Calu3 (cell line): ENCODE measurements at regions not wholly inside any gene's neighbourhood (a gene's known extent, or its start where the extent isn't known, plus 50 kb on each side); places are given as distances from the start of the nearest gene placed in this dataset.

ENCODE experiments used
- BruUV-seq: library from RNA; stranded (reverse); fragments of 400-500 nt; replicated peaks from 2 replicates; lab custom pipeline; 2021; lab: Mats Ljungman, UMichigan
- CTCF ChIA-PET: fragments of 300-600 bp; sonication (Branson Sonifier 250); formaldehyde crosslinking; loops from one replicate; lab custom pipeline; 2022; ENCODE audit warnings: antibody characterized with exemption; lab: Charles Lee
- DNase-seq: peaks from one replicate; pipeline ENCODE4 v3.0.0; 2022
- H3K27ac Mint-ChIP-seq: one replicate; pipeline ENCODE4 v1.8.0; 2022; ENCODE audit warnings: mixed read lengths; ENCODE audit not compliant: unreplicated experiment
- H3K27me3 Mint-ChIP-seq: one replicate; pipeline ENCODE4 v1.8.0; 2022; ENCODE audit warnings: mixed read lengths; ENCODE audit not compliant: unreplicated experiment
- H3K36me3 Mint-ChIP-seq: one replicate; pipeline ENCODE4 v1.8.0; 2022; ENCODE audit warnings: mild to moderate bottlenecking, moderate library complexity, mixed read lengths; ENCODE audit not compliant: insufficient read depth, unreplicated experiment
- H3K4me1 Mint-ChIP-seq: one replicate; pipeline ENCODE4 v1.8.0; 2022; ENCODE audit warnings: mild to moderate bottlenecking, low read depth, mixed read lengths; ENCODE audit not compliant: unreplicated experiment
- H3K4me3 Mint-ChIP-seq: one replicate; pipeline ENCODE4 v1.8.0; 2022; ENCODE audit warnings: mild to moderate bottlenecking, low read depth, moderate library complexity, mixed read lengths; ENCODE audit not compliant: unreplicated experiment
- H3K9me3 Mint-ChIP-seq: one replicate; pipeline ENCODE4 v1.8.0; 2022; ENCODE audit warnings: low read depth, mixed read lengths; ENCODE audit not compliant: unreplicated experiment
- intact Hi-C: fragments of 100-400 bp; cut with micrococcal nuclease; formaldehyde crosslinking; loops from one replicate; pipeline ENCODE4 v1.10.0; 2022; ENCODE audit not compliant: unreplicated experiment
- TF ChIP-seq, protein P1 (sequence below): fragments of 200-600 bp; IDR thresholded peaks from one replicate; pipeline ENCODE4 v1.8.0; 2022; ENCODE audit warnings: antibody characterized with exemption; ENCODE audit not compliant: unreplicated experiment

GRCh38 chr20:24768201-24768636 lies 180.8 kb upstream of the CST7 start:
- intact Hi-C loops, result no loop called here
- Mint-ChIP-seq H3K36me3 (no peaks in the 10 kb centered on the region), H3K4me1 (no peaks in the 10 kb centered on the region), H3K27me3 (peaks cover 15% of the 10 kb centered on the region), H3K4me3 (no peak overlapping the region), H3K9me3 (no peaks in the 10 kb centered on the region), H3K27ac (no peak overlapping the region)
- no peak for DNase-seq
- TF ChIP-seq, protein P1, sequence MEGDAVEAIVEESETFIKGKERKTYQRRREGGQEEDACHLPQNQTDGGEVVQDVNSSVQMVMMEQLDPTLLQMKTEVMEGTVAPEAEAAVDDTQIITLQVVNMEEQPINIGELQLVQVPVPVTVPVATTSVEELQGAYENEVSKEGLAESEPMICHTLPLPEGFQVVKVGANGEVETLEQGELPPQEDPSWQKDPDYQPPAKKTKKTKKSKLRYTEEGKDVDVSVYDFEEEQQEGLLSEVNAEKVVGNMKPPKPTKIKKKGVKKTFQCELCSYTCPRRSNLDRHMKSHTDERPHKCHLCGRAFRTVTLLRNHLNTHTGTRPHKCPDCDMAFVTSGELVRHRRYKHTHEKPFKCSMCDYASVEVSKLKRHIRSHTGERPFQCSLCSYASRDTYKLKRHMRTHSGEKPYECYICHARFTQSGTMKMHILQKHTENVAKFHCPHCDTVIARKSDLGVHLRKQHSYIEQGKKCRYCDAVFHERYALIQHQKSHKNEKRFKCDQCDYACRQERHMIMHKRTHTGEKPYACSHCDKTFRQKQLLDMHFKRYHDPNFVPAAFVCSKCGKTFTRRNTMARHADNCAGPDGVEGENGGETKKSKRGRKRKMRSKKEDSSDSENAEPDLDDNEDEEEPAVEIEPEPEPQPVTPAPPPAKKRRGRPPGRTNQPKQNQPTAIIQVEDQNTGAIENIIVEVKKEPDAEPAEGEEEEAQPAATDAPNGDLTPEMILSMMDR, result no peak
- CTCF ChIA-PET, result no interaction called here
- BruUV-seq, result no TSS peak

- H3K4me1 Mint-ChIP-seq, result no peaks in the 10 kb centered on the region
- no peak overlapping the region for H3K4me3 Mint-ChIP-seq
- H3K27ac Mint-ChIP-seq, result no peak overlapping the region
- intact Hi-C loops, result no loop called here
- peaks cover 18% of the 10 kb centered on the region for H3K27me3 Mint-ChIP-seq
- no peak for DNase-seq
- H3K9me3 Mint-ChIP-seq, result no peaks in the 10 kb centered on the region
- TF ChIP-seq, protein P1, result no peak
- H3K36me3 Mint-ChIP-seq, result no peaks in the 10 kb centered on the region
- BruUV-seq, result no TSS peak
- CTCF ChIA-PET, result no interaction called here
These were observed 180.1 kb upstream of the CST7 start for GRCh38 chr20:24768713-24769601.

DNA sequence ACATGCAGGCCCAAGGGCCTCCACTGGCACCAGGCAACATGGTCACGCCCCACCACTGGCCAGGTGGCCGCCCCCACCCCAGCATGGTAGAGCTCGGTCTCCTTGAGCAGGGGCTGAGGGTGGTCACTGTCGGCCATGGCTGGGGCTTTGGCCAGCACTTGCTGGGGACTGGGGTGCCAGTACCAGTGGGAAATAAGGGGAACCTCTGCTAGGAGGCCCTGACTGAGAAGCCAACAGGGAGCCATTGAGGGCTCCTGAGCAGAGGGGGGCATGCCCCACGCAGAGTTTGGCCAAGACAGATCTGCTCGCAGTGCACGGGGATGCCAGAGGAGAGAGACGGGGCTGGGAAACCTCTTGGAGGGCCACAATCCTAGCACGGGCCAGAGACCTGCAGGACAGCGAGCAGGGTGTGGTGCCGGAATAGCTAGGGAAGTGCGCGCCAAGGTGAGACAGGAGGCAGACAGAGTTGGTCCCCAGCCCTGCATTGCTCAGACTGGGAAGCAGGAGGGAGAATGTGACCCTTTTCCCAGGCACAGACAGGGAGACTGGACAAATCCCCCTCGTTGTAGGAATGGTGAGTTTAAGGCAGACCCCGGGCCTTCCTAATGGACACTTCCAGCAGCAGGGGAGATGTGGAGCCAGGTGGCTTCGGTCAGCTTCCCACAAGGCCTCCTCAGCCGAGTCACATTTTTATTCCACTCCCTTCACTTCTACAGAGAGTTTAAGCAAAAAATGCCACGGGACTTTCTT lies 179.0 kb upstream of the CST7 start:
- Mint-ChIP-seq H3K4me3 (no peak overlapping the region), H3K4me1 (no peaks in the 10 kb centered on the region), H3K36me3 (no peaks in the 10 kb centered on the region), H3K9me3 (no peaks in the 10 kb centered on the region), H3K27ac (no peak overlapping the region), H3K27me3 (peaks cover 29% of the 10 kb centered on the region)
- no peak for DNase-seq
- BruUV-seq, result no TSS peak
- intact Hi-C loops, result no loop called here
- TF ChIP-seq, protein P1, result no peak
- CTCF ChIA-PET, result no interaction called here

DNA sequence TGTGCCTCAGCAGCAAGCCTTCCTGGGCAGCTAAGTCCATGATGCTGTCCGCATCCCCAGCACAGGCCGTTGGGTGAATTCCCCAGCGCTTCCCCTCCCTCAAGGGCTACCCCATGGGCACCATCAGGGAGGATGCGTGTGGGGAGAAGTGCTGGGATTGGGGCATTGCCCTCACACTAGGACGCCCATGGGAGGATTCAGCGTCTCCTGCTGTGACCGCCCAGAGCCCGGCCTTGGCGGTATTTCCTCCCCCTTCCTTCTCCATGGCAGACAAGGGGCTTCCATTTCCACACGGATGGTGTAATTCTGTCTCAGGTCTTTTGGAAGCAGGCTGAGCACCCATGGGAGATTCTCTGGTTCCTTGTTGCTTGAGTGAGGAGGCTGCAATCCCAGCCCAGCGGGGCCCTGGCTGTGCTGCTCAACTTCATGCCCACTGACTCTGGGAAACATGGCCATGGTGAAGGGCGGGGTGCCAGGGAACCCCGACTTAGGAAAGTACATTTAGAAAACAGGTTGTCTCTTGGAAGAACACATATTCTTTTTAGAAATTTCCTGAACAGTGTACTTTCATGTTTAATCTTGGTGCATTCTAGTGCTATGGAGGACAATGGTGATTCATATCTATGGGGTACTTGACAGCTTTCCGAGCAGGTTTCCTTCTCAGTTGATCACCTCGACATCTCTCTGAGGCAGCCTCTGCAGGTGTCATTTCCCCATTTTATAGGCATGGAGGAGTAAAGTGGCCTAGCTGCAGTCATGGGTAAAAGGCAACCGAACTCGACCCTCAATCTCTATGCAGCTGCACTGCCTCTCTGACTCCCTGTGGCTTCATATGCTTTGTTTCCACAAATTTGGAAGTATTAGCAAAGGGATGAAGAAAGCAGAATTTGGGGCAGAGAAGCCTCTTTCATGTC lies 178.2 kb upstream of the CST7 start:
- TF ChIP-seq, protein P1, result no peak
- H3K4me1 Mint-ChIP-seq, result no peaks in the 10 kb centered on the region
- H3K9me3 Mint-ChIP-seq, result no peaks in the 10 kb centered on the region
- no TSS peak for BruUV-seq
- H3K4me3 Mint-ChIP-seq, result no peak overlapping the region
- no peaks in the 10 kb centered on the region for H3K36me3 Mint-ChIP-seq
- CTCF ChIA-PET, result no interaction called here
- DNase-seq, result no peak
- H3K27me3 Mint-ChIP-seq, result peaks cover 33% of the 10 kb centered on the region
- intact Hi-C loops, result no loop called here
- no peak overlapping the region for H3K27ac Mint-ChIP-seq
